Fibroblast of lung (primary cell): ENCODE measurements at regions not wholly inside any gene's neighbourhood (a gene's known extent, or its start where the extent isn't known, plus 50 kb on each side); places are given as distances from the start of the nearest gene placed in this dataset.
"Not testable (repeated sequence)": the region's sequence is repeated elsewhere in the genome, so short reads cannot be mapped to it uniquely, and the experiment has no call there.

ENCODE experiments used
- CTCF ChIP-seq, 2 donors: IDR thresholded peaks in 1 of 2; conservative IDR thresholded peaks in 1 of 2; 1 replicate in 1 of 2; 2 replicates in 1 of 2; pipeline ENCODE4 v1.5.1; 2011 to 2012; ENCODE audit warnings: low read length in 2 of 2, control low read depth in 1 of 2, inconsistent platforms in 1 of 2, low read depth in 1 of 2, mild to moderate bottlenecking in 1 of 2
- EZH2 ChIP-seq: IDR thresholded peaks from 2 replicates; pipeline ENCODE4 v1.5.1; 2012; ENCODE audit warnings: low read length, control low read depth, mild to moderate bottlenecking; ENCODE audit errors: missing control alignments

- TF ChIP-seq CTCF (conservative IDR thresholded peaks at IDR 0.05 in 1 of 2, IDR thresholded peaks at IDR 0.05 in 1 of 2; ENCODE audit: low read depth in 1 of 2, low read length in 2 of 2); EZH2: not testable (repeated sequence)
Measured at GRCh38 chr7:76735668-76736067, 108.6 kb upstream of the POMZP3 start.
